Activated CD4-positive, alpha-beta T cell treated with anti-CD3 and anti-CD28 coated beads for 36 hours (primary cell): ENCODE measurements at regions not wholly inside any gene's neighbourhood (a gene's known extent, or its start where the extent isn't known, plus 50 kb on each side); places are given as distances from the start of the nearest gene placed in this dataset.

Source experiments
- ATAC-seq: fragments of 200-7000 bp; cut with Tn5 transposase; one replicate; pipeline ENCODE4 v1.10.0; 2021; ENCODE audit warnings: mild to moderate bottlenecking, moderate library complexity
- CTCF ChIA-PET: fragments of 350-600 bp; sonication (Branson Sonifier 250); formaldehyde crosslinking; loops from one replicate; lab custom pipeline; 2021; ENCODE audit warnings: antibody characterized with exemption; lab: Charles Lee
- POLR2A ChIA-PET: fragments of 350-600 bp; sonication (Branson Sonifier 250); formaldehyde crosslinking; loops from one replicate; lab custom pipeline; 2021; ENCODE audit warnings: antibody characterized with exemption, inconsistent platforms; lab: Charles Lee
- DNase-seq: peaks from one replicate; pipeline ENCODE4 v3.0.0-alpha.2; 2020
- H3K27ac Mint-ChIP-seq: one replicate; pipeline ENCODE4 v1.8.0; 2021; ENCODE audit warnings: mixed read lengths
- H3K27me3 Mint-ChIP-seq: one replicate; pipeline ENCODE4 v1.8.0; 2021; ENCODE audit warnings: mixed read lengths
- H3K36me3 Mint-ChIP-seq: one replicate; pipeline ENCODE4 v1.8.0; 2021; ENCODE audit warnings: low read depth, mixed read lengths
- H3K4me1 Mint-ChIP-seq: one replicate; pipeline ENCODE4 v1.8.0; 2021; ENCODE audit warnings: mixed read lengths
- H3K4me3 Mint-ChIP-seq: one replicate; pipeline ENCODE4 v1.8.0; 2021; ENCODE audit warnings: mild to moderate bottlenecking, moderate library complexity, mixed read lengths
- H3K9me3 Mint-ChIP-seq: one replicate; pipeline ENCODE4 v1.8.0; 2021; ENCODE audit warnings: low read depth, mixed read lengths
- intact Hi-C, 2 experiments: fragments of 100-400 bp; cut with DNase I in 1 of 2; cut with micrococcal nuclease in 1 of 2; formaldehyde crosslinking; loops; one replicate each; pipeline versions ENCODE4 v1.14.2 to v1.15.1; 2022 to 2024; cut with DNase I, micrococcal nuclease

DNA sequence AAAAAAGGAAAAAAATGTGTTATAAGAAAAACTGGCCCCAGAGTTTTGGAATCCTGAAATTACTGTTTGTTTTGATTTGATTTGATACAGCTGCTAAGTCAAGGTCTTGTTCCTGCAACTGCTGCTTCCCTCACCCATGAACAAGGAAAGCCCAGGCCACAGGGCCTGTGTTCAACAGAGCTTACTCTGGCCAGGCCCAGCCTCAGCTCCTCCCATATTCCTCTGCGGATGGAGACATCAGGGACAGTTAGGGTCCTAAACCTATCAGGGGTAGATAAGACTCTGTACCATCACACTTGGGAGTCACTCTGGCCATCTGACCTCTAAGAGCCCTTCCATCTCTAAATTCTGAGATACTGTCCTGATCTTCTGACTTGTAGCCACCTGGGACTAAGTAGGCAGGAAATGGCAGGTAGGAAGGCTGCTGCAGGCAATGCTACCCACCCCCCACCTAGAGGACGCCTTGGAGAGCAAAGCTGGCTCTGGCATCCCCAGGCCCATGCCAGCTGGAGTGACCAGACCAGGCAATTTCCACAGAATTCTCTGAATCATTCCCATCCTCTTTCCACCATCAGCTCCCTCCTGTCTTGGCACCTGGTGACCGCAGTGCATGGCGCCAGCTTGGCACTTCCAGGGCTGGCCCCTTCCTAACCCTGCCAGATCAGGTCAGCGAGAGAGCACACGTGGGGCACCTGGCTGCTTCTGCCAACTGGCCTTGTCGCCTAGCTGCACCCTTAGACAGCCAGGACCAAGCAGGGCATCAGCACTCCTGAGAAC, 58.0 kb upstream of the TMEM33 start:
- ChIA-PET CTCF (interaction anchor here (0.7 to 1.7 kb wide), 3 partner anchors 11 to 81 kb away, joined by 3 to 11 read pairs (median 4); no protein-coding TSS in a partner anchor), POLR2A (no interaction called here)
- peaks cover 76% of the 10 kb centered on the region for H3K27me3 Mint-ChIP-seq
- H3K36me3 Mint-ChIP-seq, result no peaks in the 10 kb centered on the region
- ATAC-seq (no peak), DNase-seq (no peak)
- H3K4me1 Mint-ChIP-seq, result peaks cover 23% of the 10 kb centered on the region
- H3K4me3 Mint-ChIP-seq, result no peak overlapping the region
- intact Hi-C loops, result no loop called here
- H3K9me3 Mint-ChIP-seq, result no peaks in the 10 kb centered on the region
- no peak overlapping the region for H3K27ac Mint-ChIP-seq

DNA sequence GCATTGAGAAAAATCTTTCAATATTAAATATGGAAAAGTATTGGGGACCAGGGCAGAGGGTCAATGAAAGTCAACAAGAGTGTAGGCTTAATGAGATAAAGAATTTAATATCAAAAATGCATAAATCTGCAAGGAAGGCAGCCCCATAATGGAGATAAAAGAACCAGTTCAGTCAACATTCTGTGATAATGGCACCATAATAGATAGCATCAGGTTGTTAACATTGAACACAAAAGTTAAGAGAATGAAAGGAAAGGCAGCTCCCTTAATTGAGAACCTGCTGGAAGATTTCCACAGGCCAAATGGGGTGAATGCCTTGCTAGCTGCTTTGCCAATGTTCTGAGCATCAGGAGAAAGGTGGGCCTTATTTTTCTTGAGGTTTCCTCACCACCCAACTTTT, 60.4 kb upstream of the TMEM33 start:
- Mint-ChIP-seq H3K9me3 (no peaks in the 10 kb centered on the region), H3K27me3 (peaks cover 74% of the 10 kb centered on the region), H3K4me1 (peaks cover 9% of the 10 kb centered on the region), H3K4me3 (no peak overlapping the region), H3K27ac (no peak overlapping the region), H3K36me3 (no peaks in the 10 kb centered on the region)
- intact Hi-C loops, result no loop called here
- DNase-seq, result no peak
- ATAC-seq, result no peak
- POLR2A ChIA-PET, result no interaction called here
- CTCF ChIA-PET, result interaction anchor here (0.6 to 1.0 kb wide), 3 partner anchors 9 to 148 kb away, joined by 3 read pairs; no protein-coding TSS in a partner anchor

DNA sequence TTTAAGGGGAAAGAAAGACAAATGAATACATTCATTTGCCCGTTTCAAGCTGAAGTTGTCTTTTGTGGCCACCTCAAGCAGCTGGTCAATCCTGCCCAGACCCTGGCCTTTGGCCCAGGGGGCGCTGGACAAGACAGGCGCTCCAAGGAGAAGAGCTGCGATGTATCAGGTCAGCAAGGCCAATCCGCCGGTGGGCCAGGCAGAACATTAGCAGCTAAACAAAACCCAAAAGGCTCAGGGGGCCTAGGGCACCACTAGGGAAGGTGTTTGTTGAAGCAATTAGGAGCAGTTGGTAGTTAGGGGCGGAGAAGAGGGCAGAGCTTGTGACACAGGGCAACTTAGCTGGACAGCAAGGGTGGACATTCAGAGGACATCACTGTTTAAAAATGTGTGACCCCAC, 60.8 kb upstream of the TMEM33 start:
- intact Hi-C loops, result no loop called here
- Mint-ChIP-seq H3K27me3 (peaks cover 71% of the 10 kb centered on the region), H3K4me1 (peaks cover 6% of the 10 kb centered on the region), H3K4me3 (no peak overlapping the region), H3K36me3 (no peaks in the 10 kb centered on the region), H3K27ac (no peak overlapping the region), H3K9me3 (no peaks in the 10 kb centered on the region)
- ATAC-seq (no peak), DNase-seq (no peak)
- ChIA-PET POLR2A (no interaction called here), CTCF (interaction anchor here (0.6 kb wide), 1 partner anchor 148 kb away, joined by 3 read pairs; no protein-coding TSS in a partner anchor)

DNA sequence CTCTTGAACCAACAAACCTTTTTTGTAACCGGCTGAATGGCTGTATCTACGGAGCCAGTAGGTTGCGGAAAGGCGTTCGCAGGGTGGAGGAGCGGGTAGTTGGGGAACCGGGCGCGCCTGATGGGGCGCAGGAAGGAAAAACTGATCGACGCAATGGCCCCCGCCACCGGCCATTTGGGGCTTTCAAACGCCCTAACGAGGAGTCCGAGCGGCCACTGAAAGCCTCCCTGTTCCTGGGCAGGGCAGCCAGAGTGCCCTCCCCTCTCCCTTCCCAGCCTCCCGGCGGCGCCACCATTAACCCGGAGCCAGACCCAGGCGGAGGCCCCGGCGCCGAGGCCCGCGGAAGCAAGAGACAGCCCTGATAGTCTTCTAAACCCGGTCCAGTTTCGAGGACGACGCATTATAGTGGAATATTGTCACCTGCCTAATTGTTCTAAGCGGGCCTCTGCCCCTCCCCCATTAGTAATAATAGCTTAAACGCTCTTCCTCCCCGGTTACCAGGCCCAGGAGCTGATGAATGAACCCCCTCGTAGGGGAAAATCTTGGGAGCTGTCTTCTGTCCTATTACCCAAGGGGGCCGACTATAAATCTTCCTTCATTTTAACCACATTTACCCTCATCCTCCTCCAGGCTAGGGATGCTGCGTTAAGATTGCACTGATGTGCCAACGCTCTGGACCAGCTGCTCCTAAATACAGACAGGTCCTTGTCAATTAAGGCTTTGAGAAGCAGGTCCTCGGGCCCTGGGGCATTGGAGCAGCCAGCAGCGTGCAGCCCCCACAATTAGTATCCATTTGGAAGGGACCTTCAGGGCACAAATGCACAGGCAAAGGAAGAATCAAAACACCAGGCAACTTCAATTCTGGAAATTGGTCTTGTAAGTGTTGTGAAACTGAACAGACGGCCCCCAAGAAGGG, 61.6 kb upstream of the TMEM33 start:
- peaks cover 69% of the 10 kb centered on the region for H3K27me3 Mint-ChIP-seq
- POLR2A ChIA-PET, result no interaction called here
- intact Hi-C loops, result no loop called here

DNA sequence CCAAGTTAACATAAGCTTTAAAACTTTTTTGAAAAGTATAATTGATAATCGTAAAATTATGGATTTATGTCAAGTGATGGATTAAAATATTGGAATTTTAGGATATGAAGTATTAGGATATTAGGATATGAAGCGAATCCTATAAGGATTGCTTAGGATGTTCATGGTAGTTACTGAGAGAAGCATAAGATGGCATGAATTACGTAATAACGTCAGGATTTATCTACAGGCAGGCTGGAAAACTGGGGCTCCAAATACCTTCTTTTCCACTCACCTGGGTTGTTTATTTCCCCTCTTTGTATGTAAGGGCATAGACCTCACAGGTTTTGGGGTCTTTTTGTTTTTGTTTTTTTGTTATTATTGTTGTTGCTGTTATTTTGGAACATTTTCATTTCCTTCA, 65.2 kb upstream of the TMEM33 start:
- Mint-ChIP-seq H3K4me1 (peaks cover 19% of the 10 kb centered on the region), H3K27me3 (peaks cover 69% of the 10 kb centered on the region), H3K4me3 (no peak overlapping the region), H3K27ac (no peak overlapping the region), H3K36me3 (no peaks in the 10 kb centered on the region), H3K9me3 (no peaks in the 10 kb centered on the region)
- POLR2A ChIA-PET, result no interaction called here
- DNase-seq (no peak), ATAC-seq (no peak)
- CTCF ChIA-PET, result interaction anchor here (0.8 to 1.2 kb wide), 2 partner anchors 19 to 60 kb away, joined by 3 read pairs; no protein-coding TSS in a partner anchor
- intact Hi-C loops, result no loop called here

More for the DNA sequence above, 61.6 kb upstream of the TMEM33 start:
- no peaks in the 10 kb centered on the region for H3K36me3 Mint-ChIP-seq
- ATAC-seq, result no peak
- no peak overlapping the region for H3K27ac Mint-ChIP-seq
- peaks cover 5% of the 10 kb centered on the region for H3K4me1 Mint-ChIP-seq
- H3K9me3 Mint-ChIP-seq, result no peaks in the 10 kb centered on the region
- no peak for DNase-seq
- CTCF ChIA-PET, result no interaction called here
- no peak overlapping the region for H3K4me3 Mint-ChIP-seq

DNA sequence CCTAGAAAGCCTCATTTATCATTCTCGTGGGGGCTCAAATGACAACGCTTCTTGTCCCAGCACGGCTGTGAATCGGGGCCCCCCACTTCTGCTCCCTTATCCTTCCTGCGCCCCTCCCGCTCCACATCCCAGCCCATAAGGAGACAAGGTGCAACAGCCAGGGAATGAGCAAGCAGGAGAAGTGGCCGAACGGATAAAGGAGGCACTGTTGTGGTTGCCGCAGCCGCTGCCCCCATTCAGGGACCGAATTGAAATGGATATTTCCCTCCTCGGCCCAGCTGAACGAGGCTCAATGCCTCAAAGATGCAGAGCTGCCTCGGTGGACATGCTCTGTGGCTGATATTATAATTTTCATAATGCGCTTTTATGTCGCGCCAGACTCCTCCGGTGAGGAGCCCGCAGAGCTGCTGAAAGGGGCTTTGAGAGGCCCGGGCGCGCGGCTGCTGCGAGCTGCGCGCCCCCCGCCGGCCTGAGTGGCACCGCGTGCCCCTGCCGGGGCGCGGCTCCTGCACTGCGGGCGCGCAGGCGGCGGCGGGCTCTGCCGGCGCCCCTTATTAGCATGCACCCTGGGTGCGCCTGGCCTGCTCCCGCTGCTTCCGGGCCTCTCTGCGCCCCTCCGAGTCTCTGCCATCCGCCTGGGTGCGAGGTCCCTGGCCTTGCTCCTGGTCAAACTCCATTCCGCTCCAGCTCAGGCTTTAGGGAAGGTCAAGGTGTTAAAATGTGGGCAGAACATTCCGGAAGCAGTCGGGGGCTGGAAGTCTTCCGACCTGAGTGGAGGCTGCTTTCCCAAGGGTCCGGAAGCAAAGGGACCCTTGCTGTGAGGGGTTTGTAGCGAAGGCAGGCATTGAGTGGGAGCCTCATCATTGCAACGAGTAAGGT, 68.2 kb upstream of the TMEM33 start:
- CTCF ChIA-PET, result no interaction called here
- ATAC-seq, result no peak
- no peaks in the 10 kb centered on the region for H3K36me3 Mint-ChIP-seq

DNA sequence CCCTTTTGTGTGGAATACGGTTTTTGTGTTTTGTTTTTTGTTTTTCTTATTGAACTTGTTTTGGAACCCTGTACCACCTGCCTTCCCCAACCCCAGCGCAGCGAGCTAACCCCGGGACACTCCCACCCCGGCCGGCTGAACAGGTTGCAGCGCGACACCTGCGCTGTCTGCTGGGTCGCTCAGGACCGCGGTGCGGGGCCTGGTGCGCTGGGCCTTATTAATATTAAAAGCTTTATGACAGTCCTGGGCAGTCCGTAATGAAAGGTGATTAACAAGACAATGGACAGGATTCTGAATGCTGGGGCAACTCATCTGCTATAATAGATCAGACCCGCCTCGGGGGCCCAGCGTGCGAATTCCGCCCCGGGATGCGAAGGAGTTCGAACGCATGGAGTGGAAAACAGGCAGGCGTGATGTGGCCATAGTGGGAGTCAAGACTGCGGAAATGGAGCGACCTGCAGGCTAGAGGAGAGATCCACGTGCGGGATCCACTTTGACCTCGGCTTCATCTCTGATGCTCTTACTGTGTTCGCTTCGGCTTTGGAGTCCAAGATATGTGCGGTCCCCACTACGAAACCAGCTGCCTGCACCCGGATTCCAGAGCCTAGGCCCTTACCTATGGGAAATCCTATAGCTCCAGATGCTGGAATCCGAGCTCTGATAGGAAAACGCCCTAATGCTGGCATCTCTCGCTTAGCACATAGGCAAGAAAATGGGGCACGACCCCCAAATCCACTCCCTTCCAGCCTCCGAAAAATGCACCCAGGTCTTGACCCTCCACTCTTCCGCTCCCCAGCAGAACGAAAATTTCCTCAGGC, 69.0 kb upstream of the TMEM33 start:
- ATAC-seq (no peak), DNase-seq (no peak)
- H3K36me3 Mint-ChIP-seq, result no peaks in the 10 kb centered on the region
- H3K27ac Mint-ChIP-seq, result no peak overlapping the region
- H3K4me3 Mint-ChIP-seq, result no peak overlapping the region
- no peaks in the 10 kb centered on the region for H3K9me3 Mint-ChIP-seq
- POLR2A ChIA-PET, result no interaction called here
- H3K4me1 Mint-ChIP-seq, result peaks cover 16% of the 10 kb centered on the region
- H3K27me3 Mint-ChIP-seq, result peaks cover 63% of the 10 kb centered on the region
- intact Hi-C loops, result loop anchor here (1.0 to 2.0 kb wide), 3 partner anchors 14 to 119 kb away; no protein-coding TSS in a partner anchor
- CTCF ChIA-PET, result interaction anchor here (0.8 kb wide), 1 partner anchor 21 kb away, joined by 3 read pairs; no protein-coding TSS in a partner anchor

More for the DNA sequence above, 68.2 kb upstream of the TMEM33 start:
- peaks cover 16% of the 10 kb centered on the region for H3K4me1 Mint-ChIP-seq
- POLR2A ChIA-PET, result no interaction called here
- H3K27me3 Mint-ChIP-seq, result peaks cover 66% of the 10 kb centered on the region
- H3K27ac Mint-ChIP-seq, result no peak overlapping the region
- no peaks in the 10 kb centered on the region for H3K9me3 Mint-ChIP-seq
- intact Hi-C loops, result loop anchor here in 1 of 2 experiments (2.0 kb wide), 1 partner anchor 120 kb away; no protein-coding TSS in a partner anchor
- H3K4me3 Mint-ChIP-seq, result no peak overlapping the region
- no peak for DNase-seq

DNA sequence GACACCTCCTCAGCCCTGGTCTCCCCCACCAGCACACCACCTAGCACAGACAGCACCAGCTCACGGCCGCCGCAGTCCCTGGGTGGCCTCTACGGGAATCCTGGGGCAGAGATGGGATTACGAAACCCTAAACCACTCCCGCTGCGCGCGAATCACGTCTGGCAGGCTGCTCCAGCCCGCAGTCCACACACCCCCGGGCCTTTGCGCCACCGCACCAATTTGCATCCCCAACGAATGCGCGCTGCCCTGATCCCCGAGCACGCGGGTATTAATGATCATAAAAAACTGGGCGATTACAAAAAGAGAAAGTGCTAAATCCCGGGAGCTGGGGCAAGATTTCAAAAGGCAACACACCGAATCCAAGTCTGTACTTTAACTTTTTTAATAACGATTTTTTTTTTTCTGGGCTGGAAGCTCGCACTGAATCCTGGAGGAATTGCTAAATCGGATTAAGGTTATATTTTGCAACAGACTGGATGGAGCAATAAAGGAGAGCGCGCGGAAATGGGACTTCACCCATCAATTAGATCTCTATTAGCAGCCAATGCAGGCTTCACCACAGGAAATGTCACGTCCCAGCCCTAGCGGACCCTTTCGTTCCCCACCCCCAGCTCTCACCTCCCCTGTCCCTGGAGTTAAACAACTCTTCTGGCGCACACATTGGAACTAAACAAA, 69.8 kb upstream of the TMEM33 start:
- ChIA-PET CTCF (interaction anchor here (0.8 kb wide), 1 partner anchor 22 kb away, joined by 3 read pairs; no protein-coding TSS in a partner anchor), POLR2A (no interaction called here)
- Mint-ChIP-seq H3K27ac (no peak overlapping the region), H3K27me3 (peaks cover 60% of the 10 kb centered on the region), H3K9me3 (no peaks in the 10 kb centered on the region), H3K36me3 (no peaks in the 10 kb centered on the region), H3K4me3 (no peak overlapping the region), H3K4me1 (peaks cover 16% of the 10 kb centered on the region)
- no peak for ATAC-seq
- DNase-seq, result no peak
- intact Hi-C loops, result loop anchor here (1.0 to 2.0 kb wide), 2 partner anchors 15 to 17 kb away; no protein-coding TSS in a partner anchor

DNA sequence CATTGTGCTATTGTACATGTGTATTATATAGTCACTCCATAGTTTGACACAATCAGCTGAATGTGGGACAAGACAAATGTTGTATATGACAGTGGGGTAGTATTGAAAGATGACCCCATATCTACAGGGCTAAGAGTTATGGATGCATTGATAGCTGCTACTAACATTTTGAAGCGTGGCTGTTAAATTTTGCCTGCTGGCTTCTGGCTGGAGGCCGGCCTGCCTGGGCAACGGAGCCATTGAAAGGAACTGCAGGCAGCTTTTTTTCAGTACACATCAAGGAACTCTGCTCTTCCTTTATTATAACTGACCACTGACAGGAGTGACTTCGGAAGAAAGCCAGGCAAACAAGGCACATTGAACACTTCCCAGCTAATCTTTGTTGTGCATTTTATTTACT, 76.1 kb upstream of the TMEM33 start:
- H3K27ac Mint-ChIP-seq, result no peak overlapping the region
- no peaks in the 10 kb centered on the region for H3K36me3 Mint-ChIP-seq
- no peak for ATAC-seq
- ChIA-PET POLR2A (no interaction called here), CTCF (interaction anchor here (1.0 to 1.3 kb wide), 2 partner anchors 13 to 19 kb away, joined by 3 to 4 read pairs; no protein-coding TSS in a partner anchor)
- intact Hi-C loops, result no loop called here
- no peak overlapping the region for H3K4me3 Mint-ChIP-seq
- peaks cover 25% of the 10 kb centered on the region for H3K27me3 Mint-ChIP-seq
- H3K4me1 Mint-ChIP-seq, result no peaks in the 10 kb centered on the region
- DNase-seq, result no peak
- H3K9me3 Mint-ChIP-seq, result no peaks in the 10 kb centered on the region

DNA sequence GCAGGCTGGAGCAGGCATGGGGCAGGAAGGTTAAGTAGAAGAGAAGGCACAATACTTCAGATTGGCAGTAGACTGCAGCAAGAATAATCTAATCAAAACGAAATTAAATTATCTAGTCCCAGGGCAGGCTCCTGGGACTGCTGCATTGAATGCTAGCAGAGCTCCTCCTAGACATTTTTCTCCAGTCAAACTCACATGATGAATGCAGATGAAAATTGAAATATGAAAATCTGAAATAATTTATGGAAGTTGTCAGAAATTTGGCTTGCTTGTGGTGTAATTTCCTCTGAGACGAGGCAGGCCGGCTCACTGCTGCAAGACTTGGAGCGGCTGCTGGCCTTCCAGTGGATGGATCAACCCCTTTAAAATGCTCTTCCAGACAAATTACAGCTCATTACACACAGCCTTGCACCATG, 78.0 kb upstream of the TMEM33 start:
- ChIA-PET POLR2A (no interaction called here), CTCF (interaction anchor here (1.2 kb wide), 1 partner anchor 11 kb away, joined by 3 read pairs; no protein-coding TSS in a partner anchor)
- H3K27ac Mint-ChIP-seq, result no peak overlapping the region
- no peaks in the 10 kb centered on the region for H3K36me3 Mint-ChIP-seq
- no peak overlapping the region for H3K4me3 Mint-ChIP-seq
- no peak for DNase-seq
- H3K4me1 Mint-ChIP-seq, result no peaks in the 10 kb centered on the region
- peaks cover 20% of the 10 kb centered on the region for H3K27me3 Mint-ChIP-seq
- intact Hi-C loops, result no loop called here
- ATAC-seq, result no peak
- H3K9me3 Mint-ChIP-seq, result no peaks in the 10 kb centered on the region
